GM12872 (cell line): ENCODE measurements at regions not wholly inside any gene's neighbourhood (a gene's known extent, or its start where the extent isn't known, plus 50 kb on each side); places are given as distances from the start of the nearest gene placed in this dataset.

Experiments
- CTCF ChIP-seq: IDR thresholded peaks from 3 replicates; pipeline ENCODE4 v1.5.1; 2011; ENCODE audit warnings: low read depth, mild to moderate bottlenecking, low read length, moderate library complexity; ENCODE audit not compliant: insufficient read depth

GRCh38 chr14:55973911-55974630 is 144.1 kb upstream of the PELI2 start:
- no peak for TF ChIP-seq CTCF

- no peak for TF ChIP-seq CTCF
Measured at GRCh38 chr14:55975281-55975910, 142.8 kb upstream of the PELI2 start.

- TF ChIP-seq CTCF = no peak
Measured at GRCh38 chr14:55976219-55976618, 142.0 kb upstream of the PELI2 start.

- TF ChIP-seq CTCF = no peak
Measured at GRCh38 chr14:55976655-55977054, 141.6 kb upstream of the PELI2 start.

- no peak for TF ChIP-seq CTCF
Measured at GRCh38 chr14:55977392-55978150, 140.6 kb upstream of the PELI2 start.

- TF ChIP-seq CTCF = no peak
Measured at GRCh38 chr14:55979096-55979495, 139.1 kb upstream of the PELI2 start.

GRCh38 chr14:55979781-55980180 is 138.4 kb upstream of the PELI2 start:
- TF ChIP-seq CTCF = no peak
